Erythroblast (primary cell): ENCODE measurements at regions not wholly inside any gene's neighbourhood (a gene's known extent, or its start where the extent isn't known, plus 50 kb on each side); places are given as distances from the start of the nearest gene placed in this dataset.

Source experiments
- GATA1 ChIP-seq: IDR thresholded peaks from 2 replicates; pipeline ENCODE4 v1.6.1; 2011; ENCODE audit warnings: low read depth, mild to moderate bottlenecking, control low read depth, low read length, moderate library complexity
- POLR2A ChIP-seq: IDR thresholded peaks from 2 replicates; pipeline ENCODE4 v1.6.1; 2011; ENCODE audit warnings: mild to moderate bottlenecking, low read length

DNA sequence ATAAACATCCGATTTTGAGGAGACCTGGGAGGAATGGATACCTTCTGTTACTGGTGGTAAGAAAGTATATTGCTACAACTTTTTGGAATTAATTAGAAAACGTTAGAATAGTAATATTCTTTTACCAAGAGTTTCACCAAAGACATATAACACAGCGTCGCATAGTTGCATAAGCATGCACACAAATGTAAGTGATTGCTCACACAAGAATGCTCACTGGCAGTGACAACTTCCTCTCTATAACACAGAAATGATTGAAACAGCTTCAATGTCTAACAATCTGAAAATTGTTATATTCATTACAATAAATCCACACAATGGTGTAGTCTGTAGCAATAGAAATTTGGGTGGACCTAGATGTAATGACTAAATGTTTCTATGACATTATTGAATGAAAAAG is 998.6 kb downstream of the TTLL7 start:
- no peak for TF ChIP-seq POLR2A
- no peak for TF ChIP-seq GATA1
